Activated CD4-positive, alpha-beta T cell treated with anti-CD3 and anti-CD28 coated beads, Interleukin-2, Interleukin-4, amounts not matched to agents 100 ng/mL and 50 ng/mL, durations not matched to agents 16 hours and 8 hours (primary cell): ENCODE measurements at regions not wholly inside any gene's neighbourhood (a gene's known extent, or its start where the extent isn't known, plus 50 kb on each side); places are given as distances from the start of the nearest gene placed in this dataset.

Source experiments
- DNase-seq: peaks from one replicate; pipeline ENCODE4 v3.0.0-alpha.2; 2020; ENCODE audit warnings: low spot score

DNA sequence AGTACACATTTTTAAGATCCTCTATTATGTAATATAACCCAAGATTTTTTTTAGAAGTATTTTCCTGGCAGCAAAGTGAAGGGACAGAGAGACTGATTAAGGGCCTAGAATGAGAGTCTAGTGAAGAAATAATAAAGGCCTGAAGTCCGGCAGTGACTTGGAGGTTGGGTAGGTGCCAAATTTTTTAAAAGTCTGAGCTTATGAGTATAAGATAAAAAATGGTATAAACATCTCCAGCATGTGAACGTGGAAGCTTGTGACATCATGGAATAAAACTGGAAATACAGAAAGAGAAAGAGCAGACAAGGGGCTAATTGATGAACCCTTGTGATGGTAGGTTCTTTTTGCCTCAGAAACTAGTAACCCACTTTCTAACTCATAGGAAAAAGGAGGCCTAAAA is 174.6 kb downstream of the SUCLA2 start:
- DNase-seq = no peak

DNA sequence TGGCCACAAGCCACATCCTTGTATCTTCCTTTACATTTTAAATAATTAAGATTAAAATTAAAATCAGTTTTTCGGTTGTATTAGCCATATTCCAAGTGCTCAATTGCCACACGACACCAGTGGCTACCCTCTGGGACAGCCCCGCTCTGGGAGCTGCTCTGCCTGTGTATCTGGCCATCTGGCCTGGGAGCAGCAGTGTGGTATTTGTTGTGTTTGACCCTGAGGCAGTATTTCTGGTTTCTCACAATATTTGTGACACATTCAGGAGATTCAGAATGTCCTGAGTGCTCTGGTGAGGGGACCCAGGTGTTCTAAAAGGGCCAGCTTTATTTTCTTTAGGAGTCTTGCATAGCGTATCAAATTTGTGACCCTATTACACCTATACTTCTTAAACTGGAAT is 179.0 kb downstream of the SUCLA2 start:
- DNase-seq = no peak

DNA sequence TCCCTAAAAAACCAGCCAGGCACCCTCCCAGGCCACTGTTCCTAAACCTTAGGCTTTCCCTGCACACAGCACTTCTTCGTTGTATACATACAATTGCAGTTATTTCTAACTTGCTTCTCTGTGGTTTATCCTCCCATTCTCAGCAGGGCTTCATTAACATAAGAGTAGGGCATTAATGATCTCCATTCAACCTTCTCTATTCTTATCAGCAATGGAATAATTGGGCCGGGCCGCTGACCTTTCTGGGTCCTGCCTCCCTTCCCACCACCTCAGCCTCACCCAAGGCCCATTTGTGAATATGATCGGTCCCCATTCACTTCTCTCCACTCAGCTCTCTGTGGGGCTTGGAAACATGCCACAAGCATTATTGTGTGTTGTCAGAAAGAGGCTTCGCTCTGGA is 184.2 kb downstream of the SUCLA2 start:
- DNase-seq = no peak

DNA sequence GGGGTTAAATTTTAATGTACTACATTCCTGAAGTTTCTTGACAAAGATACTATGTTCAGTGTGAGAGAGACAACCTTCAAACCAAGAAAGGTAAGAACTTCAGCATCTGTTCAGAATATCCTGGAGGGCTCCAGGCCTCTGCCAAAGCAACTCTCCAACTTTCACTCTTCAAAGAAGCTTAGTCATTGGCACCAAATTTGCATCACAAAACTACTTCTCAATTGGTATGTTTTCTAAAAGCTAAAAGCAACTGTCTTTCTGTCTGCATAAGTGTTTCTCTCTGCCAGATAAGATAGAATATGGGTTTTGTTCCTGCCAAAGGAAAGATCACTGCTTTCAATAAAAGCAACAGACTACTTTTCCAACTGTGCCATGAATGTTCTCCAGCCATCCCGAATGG is 187.4 kb downstream of the SUCLA2 start:
- DNase-seq = no peak

DNA sequence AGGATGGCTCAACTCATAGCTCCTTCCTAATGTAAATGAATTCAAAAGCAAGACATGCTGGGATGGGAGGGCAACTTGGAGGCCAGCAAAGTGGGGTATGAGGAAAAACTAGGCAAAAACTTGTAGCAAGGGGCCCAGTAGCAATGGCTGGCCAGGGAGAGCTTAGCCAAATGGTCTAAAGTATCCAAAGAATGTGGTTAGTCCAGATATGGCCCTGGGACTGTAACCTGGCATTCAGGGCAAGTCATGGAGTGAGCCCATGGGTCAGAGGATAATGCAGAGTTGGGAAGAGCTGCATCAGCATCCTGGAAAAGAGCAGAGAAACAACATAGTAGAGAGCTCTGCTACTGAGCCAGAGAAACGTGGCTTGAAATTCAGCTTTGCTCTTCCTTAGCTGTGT is 191.7 kb downstream of the SUCLA2 start:
- DNase-seq = no peak

DNA sequence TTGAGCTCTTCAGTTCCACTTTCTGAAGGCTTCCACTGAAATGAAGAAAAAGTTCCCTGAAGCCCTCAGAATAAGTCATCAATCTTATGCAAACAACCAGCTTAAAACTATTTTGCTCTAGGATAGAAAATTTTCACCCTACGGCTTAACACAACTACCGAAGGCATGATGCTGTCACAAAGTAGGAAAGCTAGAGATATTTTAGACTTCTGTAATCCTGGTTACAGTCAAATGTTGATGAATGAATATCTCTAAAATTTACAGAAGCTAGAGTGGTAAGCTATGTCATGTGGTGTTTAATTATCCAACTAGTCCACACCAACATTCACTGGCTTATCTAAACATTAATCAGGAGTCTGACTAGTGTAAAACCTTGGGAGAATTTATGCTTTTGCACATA is 197.9 kb downstream of the SUCLA2 start:
- DNase-seq = no peak

DNA sequence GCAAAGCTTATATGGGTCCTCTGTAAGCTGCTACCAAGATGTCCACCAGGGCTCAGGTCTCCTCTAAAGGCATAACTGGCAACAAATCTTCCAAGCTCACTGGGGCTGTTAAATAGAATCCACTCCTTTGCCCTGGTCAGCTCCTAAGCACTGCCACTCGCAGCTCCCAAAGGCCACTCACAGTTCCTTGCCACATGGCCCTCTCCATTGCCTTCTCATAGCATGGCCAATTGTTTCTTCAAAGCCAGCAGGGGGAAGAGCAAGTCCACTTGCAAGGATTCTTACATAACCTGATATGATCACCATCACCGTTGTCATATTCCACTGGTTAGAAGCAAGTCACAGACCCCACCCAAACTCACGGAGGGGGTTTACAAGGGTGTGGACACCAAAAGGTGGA is 199.5 kb downstream of the SUCLA2 start:
- DNase-seq = no peak

DNA sequence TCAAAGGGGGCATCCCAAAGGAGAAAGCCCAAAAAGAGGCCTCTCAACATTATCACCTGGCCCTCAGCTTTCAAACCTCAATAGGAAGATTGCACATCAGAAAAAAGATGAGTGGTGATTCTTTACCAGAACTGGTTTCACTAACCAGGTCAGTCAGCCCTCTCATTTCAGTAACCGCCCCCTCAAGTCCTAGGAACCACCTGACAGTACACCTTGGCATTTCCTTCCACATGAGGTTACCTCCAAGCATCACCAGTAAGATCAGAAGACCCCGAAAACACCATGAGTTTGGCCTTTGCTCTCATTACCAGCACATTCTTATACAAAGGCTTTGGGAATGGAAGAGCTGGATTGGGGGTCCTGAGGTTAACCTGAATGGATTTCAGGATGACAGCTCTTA is 200.5 kb downstream of the SUCLA2 start:
- no peak for DNase-seq

DNA sequence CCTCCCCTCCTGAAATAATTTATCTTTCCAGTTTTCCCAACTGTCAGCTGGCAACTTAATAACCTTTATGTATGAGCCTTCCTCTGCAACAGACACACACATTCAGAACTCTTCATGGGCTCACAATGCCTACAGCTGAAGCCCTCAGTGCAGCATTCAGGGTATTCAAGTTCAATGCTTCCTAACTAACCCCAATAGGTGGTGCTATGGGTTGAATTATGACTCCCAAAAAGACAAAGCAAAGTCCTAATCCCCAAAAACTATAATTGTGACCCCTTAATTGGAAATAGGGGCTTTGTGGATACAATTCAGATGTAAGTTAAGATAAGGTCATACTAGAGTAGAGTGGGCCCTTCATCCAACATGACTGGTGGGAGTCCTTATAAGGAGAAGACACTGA is 202.2 kb downstream of the SUCLA2 start:
- no peak for DNase-seq

DNA sequence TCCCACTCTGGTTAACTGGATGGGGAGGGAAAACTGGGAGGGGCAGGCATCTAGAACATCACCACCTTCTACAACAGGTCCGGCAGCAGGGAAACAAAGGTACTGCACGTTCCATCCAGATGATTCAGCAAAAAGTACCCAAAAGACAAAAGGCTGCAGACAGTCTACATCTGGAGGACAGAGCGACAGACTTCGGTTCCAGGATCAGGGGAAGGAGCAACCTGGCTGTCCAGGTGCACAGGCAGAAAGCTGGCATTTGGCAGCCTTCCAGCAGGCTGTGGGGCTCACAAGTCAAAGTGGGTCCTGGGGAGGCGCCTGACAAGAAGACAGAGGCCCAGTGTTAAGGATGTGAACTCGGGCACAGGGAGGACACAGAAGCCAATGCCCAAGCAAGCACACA is 202.9 kb downstream of the SUCLA2 start:
- DNase-seq = no peak

DNA sequence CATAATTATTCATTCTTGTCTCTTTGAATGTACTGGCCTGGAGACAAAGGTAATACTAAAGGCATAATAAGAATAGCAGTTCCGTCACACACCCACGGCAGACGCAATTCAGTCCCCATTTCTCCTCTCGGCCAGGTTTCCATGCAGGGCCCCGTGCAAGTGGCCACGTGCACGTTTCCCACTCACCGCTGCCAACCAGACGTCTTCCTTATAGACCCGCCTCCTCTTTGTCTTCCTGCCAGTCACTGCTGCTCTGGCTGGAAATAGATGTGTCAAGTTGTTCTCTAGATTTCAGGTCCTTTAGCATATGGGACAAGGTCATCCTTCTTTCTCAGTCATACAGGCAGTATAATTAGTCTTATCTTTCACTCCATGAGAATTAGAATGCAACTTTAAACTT is 204.3 kb downstream of the SUCLA2 start:
- no peak for DNase-seq

DNA sequence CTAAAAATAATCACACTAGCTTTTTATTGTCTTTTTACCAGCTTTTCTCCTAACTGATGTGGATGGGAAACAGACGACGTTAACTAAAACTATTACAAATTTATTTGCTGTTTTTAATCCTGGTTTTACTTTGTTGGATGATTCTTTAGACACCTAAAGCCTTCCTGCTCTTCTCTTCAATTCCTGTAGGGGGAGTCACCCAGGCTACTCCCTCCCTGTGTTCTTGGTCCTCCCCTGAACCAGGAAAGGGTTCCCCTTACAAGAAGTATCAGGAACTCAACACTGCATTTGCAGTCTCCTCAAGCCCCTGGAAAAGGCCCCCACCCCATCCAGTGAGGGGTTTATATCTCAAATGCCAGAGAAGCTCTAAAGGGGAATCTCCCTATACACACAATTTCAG is 206.1 kb downstream of the SUCLA2 start:
- peak; percentile 3 for DNase-seq

DNA sequence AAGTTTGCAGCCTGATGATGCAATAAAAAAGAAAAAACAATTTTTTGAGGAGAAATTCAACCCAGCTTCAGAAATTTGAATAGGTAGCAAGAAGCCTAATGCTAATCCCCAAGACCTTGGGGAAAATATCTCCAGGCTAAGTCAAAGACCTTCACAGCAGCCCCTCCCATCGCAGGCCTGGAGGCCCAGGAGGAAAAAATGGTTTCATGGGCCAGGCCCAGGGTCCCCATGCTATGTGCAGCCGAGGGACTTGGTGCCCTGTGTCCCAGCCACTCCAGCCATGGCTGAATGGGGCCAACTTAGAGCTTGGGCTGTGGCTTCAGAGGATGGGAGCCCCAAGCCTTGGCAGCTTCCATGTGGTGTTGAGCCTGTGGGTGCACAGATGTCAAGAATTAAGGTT is 210.3 kb downstream of the SUCLA2 start:
- DNase-seq = no peak

DNA sequence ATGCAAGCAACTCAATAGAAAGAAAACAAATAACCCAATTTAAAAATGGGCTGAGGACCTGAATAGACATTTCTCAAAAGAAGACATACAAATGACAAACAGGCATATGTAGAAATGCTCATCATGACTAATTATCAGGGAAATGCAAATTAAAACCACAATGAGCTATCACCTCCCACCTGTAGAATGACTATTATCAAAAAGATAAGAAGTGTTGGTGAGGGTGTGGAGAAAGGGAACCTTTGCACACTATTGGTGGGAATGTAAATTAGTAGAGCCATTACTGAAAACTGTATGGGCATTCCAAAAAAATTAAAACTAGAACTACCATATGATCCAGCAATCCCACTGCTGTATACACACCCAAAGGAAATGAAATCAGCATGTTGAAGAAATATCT is 212.2 kb downstream of the SUCLA2 start:
- DNase-seq = no peak

DNA sequence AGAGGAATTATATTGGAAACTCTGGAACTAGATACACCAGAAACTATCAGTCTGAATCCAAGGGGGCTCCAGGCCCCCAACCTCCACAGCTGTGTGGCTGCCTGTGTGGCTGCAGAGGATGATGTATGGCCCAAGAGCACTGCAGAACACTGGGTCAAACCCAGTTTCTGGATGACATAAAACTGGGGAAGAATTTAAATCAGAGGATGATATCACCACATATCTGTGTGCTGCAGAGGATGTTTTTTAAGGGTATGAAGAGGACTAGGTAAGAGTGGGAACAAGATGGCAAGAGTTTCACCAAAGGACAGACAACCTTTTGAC is 226.4 kb downstream of the SUCLA2 start:
- no peak for DNase-seq

DNA sequence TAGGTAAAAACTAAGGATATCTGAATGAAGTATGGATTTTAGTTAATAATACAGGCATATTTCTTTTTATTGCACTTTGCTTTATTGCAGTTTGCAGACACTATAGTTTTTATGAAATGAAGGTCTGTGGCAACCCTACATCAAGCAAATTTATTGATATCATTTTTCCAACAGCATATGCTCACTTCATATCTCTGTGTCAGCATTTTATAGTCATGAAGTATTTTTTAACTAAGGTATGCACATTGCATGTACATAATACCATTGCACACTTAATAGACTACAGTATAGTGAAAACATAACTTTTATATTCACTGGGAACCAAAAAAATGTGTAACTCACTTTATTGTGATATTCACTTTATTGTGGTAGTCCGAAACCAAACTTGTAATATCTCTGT is 236.3 kb downstream of the SUCLA2 start:
- no peak for DNase-seq

DNA sequence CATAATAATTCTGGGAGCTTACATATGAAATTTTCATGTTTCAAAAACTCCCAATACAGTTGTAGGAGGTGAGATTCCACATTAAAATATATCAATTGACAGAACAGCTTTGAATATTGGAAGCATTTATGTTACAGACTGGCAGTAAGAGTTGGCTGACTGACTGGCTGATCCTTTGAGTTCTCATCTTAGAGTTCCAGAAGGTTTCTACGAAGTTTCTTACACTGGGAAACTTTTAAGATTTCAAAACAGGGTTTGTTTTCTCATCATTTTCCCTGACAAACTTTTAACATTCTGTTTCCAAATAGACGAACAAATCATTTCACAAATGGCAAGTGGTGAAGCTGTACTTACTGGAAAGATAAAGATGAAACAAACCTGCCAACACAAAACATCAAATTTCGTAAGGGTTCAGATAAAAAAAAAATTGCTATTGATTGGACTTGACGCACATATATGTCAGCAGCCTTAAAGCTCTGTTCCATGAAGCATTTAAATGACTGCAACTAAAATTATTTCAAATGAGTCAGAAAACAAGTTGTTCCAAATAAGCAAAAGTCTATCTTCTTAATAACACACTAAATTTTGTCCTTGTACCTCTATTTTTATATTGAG is 243.5 kb downstream of the SUCLA2 start:
- no peak for DNase-seq

DNA sequence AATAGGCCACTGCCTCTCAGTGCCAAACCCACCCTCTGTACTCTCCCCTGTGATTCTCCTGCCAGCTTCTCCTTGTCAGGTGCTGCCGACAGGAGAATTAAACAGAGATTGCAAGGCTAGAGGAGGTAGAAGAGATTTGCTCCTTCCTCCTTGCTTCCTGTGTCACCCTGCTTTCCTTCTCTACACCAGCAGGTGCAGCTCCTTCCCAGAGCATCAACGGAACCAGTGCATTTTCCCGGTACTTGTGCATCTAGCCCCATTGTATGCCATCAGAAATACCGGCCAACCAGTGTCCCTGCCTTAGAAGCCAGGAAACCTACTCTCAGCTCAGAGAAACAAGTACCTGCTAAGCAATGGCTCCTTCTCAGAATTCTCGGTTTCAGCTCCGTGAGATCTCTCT is 253.2 kb downstream of the SUCLA2 start:
- no peak for DNase-seq

DNA sequence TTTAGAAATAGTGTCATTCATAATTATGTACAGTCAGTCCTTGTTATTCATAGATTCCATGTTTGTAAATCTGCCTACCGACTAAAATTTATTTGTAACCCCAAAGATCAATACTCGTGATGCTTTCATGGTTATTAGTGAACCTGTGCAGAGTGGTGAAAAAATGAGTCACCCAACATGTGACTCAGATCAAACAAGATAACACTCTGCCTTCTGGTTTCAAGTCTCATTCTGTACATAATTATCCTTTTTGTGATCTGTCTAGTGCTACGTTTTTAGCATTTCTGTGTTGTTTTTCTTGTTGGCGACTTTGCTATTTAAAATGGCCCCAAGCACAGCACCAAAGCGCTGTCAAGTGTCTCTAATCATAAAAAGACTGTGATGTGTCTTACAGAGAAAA is 274.7 kb downstream of the SUCLA2 start:
- DNase-seq = no peak

DNA sequence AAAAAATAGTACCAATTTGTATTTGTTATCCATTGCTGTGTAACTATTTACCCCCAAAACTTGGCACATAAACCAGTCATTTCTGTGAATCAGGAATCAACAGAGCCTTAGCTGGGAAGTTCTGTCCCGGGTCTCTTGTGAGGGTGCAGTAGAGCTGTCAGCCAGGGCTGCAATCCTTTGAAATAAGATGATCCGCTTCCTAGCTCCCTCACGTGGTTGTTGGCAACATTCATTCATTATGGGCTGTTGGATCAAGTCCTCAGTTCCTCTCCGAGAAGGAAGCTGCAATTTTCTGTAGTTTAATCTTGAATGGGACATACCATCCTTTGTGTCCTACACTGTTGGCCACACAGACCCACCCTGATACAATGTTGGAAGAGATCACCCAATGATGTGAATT is 277.2 kb downstream of the SUCLA2 start:
- no peak for DNase-seq

DNA sequence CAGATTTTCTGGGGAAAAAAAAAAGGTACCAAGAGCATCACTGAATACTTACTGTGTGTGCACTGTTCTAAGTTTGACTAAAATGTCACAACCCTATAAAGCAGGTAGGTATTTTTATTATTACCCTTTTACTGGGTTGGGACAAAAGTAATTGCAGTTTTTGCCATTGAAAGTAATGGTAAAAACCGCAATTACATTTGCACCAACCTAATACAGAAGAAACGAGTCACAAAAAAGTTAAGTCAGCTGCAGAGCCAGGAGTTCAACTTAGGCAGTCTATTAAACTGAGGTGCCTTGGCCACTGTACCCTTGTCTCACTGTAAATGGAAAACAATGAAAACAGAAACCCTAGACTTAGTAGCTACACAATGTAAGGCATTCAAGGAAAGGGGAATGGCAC is 281.9 kb downstream of the SUCLA2 start:
- no peak for DNase-seq

DNA sequence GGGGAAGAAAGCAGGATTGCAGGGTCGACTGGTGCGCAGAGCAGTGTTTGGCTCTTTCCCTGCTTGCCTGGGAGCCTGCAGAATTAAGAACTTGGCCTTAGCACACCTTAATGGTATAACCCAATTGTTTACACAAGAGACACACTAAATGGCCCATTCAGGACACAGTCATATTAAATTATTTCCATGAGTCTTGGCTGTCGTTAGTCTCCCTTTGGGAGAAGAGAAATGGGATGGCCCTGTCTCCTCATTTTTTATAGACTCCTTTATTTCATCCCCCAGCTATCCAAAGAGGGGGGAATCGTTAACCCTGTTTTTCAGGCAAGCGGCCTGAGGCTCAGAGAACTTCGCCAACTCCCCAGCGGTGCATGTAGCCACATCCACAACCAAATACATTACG is 282.5 kb downstream of the SUCLA2 start:
- no peak for DNase-seq

DNA sequence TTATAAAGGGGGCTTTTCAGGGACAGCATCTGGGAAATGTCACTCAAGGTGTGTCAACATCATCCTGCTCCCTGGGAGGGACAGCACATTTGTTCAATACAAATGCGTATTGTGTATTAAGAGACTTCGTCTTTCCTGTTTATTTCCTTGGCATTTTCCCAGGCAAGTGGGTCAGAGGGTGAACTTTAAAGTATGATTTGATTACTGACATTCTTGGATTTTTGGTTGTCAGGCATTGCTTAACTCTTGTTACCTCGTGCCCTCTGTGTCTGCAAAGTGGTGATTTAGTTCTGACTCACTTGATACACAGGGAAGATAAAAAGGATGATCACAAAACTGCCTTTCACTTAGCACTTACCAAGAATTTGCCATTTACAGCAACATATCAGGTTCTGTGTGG is 292.7 kb downstream of the SUCLA2 start:
- DNase-seq = no peak

DNA sequence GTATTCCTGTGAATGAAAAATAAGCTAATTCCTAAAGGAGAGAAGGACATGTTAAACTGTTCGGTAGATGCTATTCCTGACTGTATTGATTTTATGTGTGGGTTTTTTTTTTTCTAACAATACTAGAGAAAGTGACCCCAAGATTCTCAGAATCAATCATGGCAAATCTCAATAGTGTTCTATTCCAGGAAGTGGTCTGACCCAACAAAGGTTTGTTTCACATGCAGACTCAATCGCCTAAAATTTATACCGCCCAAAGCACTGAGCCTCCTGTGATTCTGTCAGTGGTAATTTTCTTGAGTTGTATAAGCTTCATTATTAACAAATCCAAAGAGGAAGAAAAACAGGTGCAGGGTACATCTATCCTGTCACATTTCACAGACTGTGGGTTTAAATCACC is 293.7 kb downstream of the SUCLA2 start:
- no peak for DNase-seq

DNA sequence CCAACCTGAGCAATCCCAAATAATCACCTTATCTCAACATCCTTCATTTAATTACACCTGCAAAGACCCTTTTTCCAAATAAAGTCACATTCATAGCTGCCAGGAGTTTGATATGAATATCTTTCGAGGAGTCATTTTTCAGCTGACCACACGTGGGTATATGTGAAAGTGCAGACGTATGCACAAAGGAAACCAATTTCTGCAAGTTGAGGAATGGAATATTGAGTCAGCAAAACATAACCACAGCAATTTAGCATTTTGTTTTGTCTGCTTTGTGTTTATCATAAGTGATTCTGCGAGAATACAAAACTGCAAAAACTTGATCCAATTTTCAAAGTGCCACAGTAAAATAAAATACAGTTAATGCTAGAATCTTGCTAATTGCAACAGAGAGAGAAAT is 295.9 kb downstream of the SUCLA2 start:
- DNase-seq = no peak
